ENCODE measurements at regions not wholly inside any gene's neighbourhood (a gene's known extent, or its start where the extent isn't known, plus 50 kb on each side); places are given as distances from the start of the nearest gene placed in this dataset.

DNA sequence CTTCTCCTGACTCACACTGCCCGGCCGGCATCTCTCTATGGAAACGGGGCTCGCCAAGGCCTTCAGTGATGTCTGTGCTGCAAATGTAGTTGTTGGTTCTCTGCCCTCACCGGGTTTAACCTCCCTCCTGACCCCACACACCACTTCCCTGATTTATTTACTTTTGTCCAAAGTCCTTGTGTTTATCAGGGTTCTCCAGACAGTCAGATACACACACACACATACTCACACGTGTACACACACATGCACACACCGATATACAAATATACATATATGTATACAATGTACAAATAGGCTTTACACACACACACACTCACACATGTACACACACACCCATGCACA is 647.0 kb downstream of the BRD1 start:
- WGBS (ENCODE audit: insufficient coverage) = no CpG with 5 or more reads among the region's 7 CpGs

DNA sequence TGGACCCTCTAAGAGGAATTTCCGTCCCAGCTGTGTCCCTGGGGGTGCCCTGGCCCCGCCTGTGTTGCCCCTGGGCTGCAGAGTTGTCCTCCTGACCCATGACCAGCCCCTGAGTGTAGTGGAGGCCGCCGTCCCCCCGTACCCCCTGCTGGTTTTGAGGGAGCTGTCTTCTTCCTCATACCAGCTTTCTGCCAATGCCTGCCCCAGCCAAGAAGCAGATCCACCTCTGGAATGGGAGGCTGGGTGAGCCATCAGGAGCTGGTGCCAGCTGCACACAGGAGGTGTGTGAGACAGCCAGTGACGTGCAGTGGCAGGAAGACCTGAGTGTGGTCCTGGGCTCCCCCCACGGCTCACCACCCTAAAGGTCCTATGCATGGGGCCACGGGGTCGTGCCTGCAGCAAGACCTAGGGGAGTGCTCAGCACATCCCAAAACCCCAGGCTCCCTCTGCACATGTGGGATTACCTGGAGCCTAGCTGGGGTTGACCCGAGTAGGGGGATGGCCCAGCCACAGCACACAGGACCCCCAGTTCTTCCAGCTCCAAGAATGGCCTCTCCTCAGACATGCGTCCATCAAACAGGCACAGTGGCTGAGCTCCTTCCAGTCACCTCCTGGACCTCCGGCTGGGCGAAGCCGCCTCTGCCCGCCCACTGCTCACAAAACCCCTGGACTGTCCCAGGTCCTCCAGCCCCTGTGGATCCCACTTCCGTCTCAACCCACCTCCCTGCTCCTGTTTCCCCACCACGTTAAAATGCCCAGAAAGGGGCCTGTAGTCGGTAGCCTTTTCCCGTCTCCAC is 647.6 kb downstream of the BRD1 start:
- POLR2A ChIA-PET = no interaction called here
- DNase-seq (no peak), ATAC-seq (ENCODE audit: low read depth) (no peak)
- Histone ChIP-seq H3K27me3 (replicated peaks in 1 of 4; ENCODE audit: control extremely low read depth in 1 of 4, control insufficient read depth in 3 of 4, insufficient read depth in 4 of 4, low read length in 3 of 4) (no peaks in the 10 kb centered on the region), H3K4me2 (replicated peaks; ENCODE audit: low read depth, low read length, poor library complexity, severe bottlenecking) (no peak overlapping the region), H3K4me1 (ENCODE audit: control insufficient read depth in 2 of 2, insufficient read depth in 2 of 2, low read length in 2 of 2) (no peaks in the 10 kb centered on the region), H3K9me3 (ENCODE audit: control extremely low read depth in 1 of 3, control insufficient read depth in 2 of 3, insufficient read depth in 1 of 3, low read length in 2 of 3) (peaks cover 0 to 26% (median 0%) of the 10 kb centered on the region in 3 donors), H3K9ac (ENCODE audit: low read length) (no peak overlapping the region), H3K27ac (ENCODE audit: low read length in 2 of 2) (no peak overlapping the region), H3K36me3 (replicated peaks in 1 of 2; ENCODE audit: control extremely low read depth in 1 of 2, control insufficient read depth in 1 of 2, extremely low read depth in 1 of 2, insufficient read depth in 2 of 2, low read length in 1 of 2) (no peaks in the 10 kb centered on the region), H2AFZ (ENCODE audit: insufficient read depth, low read depth, low read length, poor library complexity, severe bottlenecking) (no peak overlapping the region), H3K79me2 (ENCODE audit: control insufficient read depth, insufficient read depth, low read length) (no peaks in the 10 kb centered on the region), H4K20me1 (ENCODE audit: control insufficient read depth, insufficient read depth, low read length, poor library complexity, severe bottlenecking) (no peaks in the 10 kb centered on the region), H3K4me3 (ENCODE audit: control extremely low read depth in 1 of 5, extremely low read depth in 1 of 5, insufficient read depth in 1 of 5, low read depth in 2 of 5, low read length in 4 of 5) (no peak overlapping the region)
- Mint-ChIP-seq H3K27me3 (peaks cover 5% of the 10 kb centered on the region), H3K27ac (no peak overlapping the region), H3K4me3 (no peak overlapping the region), H3K9me3 (ENCODE audit: insufficient read depth) (peaks cover 2% of the 10 kb centered on the region), H3K4me1 (no peaks in the 10 kb centered on the region)
- intact Hi-C loops (cut with micrococcal nuclease) = no loop called here
- 85% methylated on average over 13 of the region's 19 CpGs for WGBS (ENCODE audit: insufficient coverage)
- CTCF ChIA-PET = no interaction called here
- TF ChIP-seq, protein P1, sequence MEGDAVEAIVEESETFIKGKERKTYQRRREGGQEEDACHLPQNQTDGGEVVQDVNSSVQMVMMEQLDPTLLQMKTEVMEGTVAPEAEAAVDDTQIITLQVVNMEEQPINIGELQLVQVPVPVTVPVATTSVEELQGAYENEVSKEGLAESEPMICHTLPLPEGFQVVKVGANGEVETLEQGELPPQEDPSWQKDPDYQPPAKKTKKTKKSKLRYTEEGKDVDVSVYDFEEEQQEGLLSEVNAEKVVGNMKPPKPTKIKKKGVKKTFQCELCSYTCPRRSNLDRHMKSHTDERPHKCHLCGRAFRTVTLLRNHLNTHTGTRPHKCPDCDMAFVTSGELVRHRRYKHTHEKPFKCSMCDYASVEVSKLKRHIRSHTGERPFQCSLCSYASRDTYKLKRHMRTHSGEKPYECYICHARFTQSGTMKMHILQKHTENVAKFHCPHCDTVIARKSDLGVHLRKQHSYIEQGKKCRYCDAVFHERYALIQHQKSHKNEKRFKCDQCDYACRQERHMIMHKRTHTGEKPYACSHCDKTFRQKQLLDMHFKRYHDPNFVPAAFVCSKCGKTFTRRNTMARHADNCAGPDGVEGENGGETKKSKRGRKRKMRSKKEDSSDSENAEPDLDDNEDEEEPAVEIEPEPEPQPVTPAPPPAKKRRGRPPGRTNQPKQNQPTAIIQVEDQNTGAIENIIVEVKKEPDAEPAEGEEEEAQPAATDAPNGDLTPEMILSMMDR (IDR thresholded peaks at IDR 0.05) = no peak
- TF ChIP-seq EZH2 (IDR thresholded peaks at IDR 0.05; ENCODE audit: borderline replicate concordance, insufficient read depth, low read depth, low read length, poor library complexity, severe bottlenecking) = no peak

More for the DNA sequence above, 647.0 kb downstream of the BRD1 start:
- Mint-ChIP-seq H3K27ac (no peak overlapping the region), H3K4me3 (no peak overlapping the region), H3K27me3 (peaks cover 5% of the 10 kb centered on the region), H3K9me3 (ENCODE audit: insufficient read depth) (peaks cover 2% of the 10 kb centered on the region), H3K4me1 (no peaks in the 10 kb centered on the region)
- no peaks in the 10 kb centered on the region for H3K4me1 ChIP-seq (ENCODE audit: control insufficient read depth in 2 of 2, insufficient read depth in 2 of 2, low read length in 2 of 2)
- no peaks in the 10 kb centered on the region for H3K79me2 ChIP-seq (ENCODE audit: control insufficient read depth, insufficient read depth, low read length)
- no peaks in the 10 kb centered on the region for H4K20me1 ChIP-seq (ENCODE audit: control insufficient read depth, insufficient read depth, low read length, poor library complexity, severe bottlenecking)
- H3K27ac ChIP-seq (ENCODE audit: low read length in 2 of 2) = no peak overlapping the region
- POLR2A ChIA-PET = no interaction called here
- H3K27me3 ChIP-seq (replicated peaks in 1 of 4; ENCODE audit: control extremely low read depth in 1 of 4, control insufficient read depth in 3 of 4, insufficient read depth in 4 of 4, low read length in 3 of 4) = no peaks in the 10 kb centered on the region
- H3K4me2 ChIP-seq (replicated peaks; ENCODE audit: low read depth, low read length, poor library complexity, severe bottlenecking) = no peak overlapping the region
- TF ChIP-seq, protein P1 (IDR thresholded peaks at IDR 0.05) = no peak
- no peak for TF ChIP-seq EZH2 (IDR thresholded peaks at IDR 0.05; ENCODE audit: borderline replicate concordance, insufficient read depth, low read depth, low read length, poor library complexity, severe bottlenecking)
- intact Hi-C loops (cut with micrococcal nuclease) = no loop called here
- no peak overlapping the region for H3K4me3 ChIP-seq (ENCODE audit: control extremely low read depth in 1 of 5, extremely low read depth in 1 of 5, insufficient read depth in 1 of 5, low read depth in 2 of 5, low read length in 4 of 5)
- H3K9ac ChIP-seq (ENCODE audit: low read length) = no peak overlapping the region
- no peak for ATAC-seq (ENCODE audit: low read depth)
- CTCF ChIA-PET = no interaction called here
- no peak for DNase-seq
- H3K9me3 ChIP-seq (ENCODE audit: control extremely low read depth in 1 of 3, control insufficient read depth in 2 of 3, insufficient read depth in 1 of 3, low read length in 2 of 3) = peaks cover 0 to 26% (median 0%) of the 10 kb centered on the region in 3 donors
- H2AFZ ChIP-seq (ENCODE audit: insufficient read depth, low read depth, low read length, poor library complexity, severe bottlenecking) = no peak overlapping the region
- H3K36me3 ChIP-seq (replicated peaks in 1 of 2; ENCODE audit: control extremely low read depth in 1 of 2, control insufficient read depth in 1 of 2, extremely low read depth in 1 of 2, insufficient read depth in 2 of 2, low read length in 1 of 2) = no peaks in the 10 kb centered on the region
